Brain microvascular endothelial cell (primary cell): ENCODE measurements at regions not wholly inside any gene's neighbourhood (a gene's known extent, or its start where the extent isn't known, plus 50 kb on each side); places are given as distances from the start of the nearest gene placed in this dataset.

Experiments used
- DNase-seq: peaks from one replicate; pipeline ENCODE4 v3.0.0-alpha.2; 2020
- H3K27ac ChIP-seq: fragments of 250-450 bp; sonication (Bioruptor Pico); 2 replicates; pipeline ENCODE4 v1.5.1; 2020; ENCODE audit warnings: mild to moderate bottlenecking, moderate library complexity
- H3K27me3 ChIP-seq: fragments of 250-450 bp; sonication (Bioruptor Pico); replicated peaks from 2 replicates; pipeline ENCODE4 v1.5.1; 2020; ENCODE audit warnings: mild to moderate bottlenecking
- H3K36me3 ChIP-seq: fragments of 250-450 bp; sonication (Bioruptor Pico); replicated peaks from 2 replicates; pipeline ENCODE4 v1.5.1; 2020; ENCODE audit warnings: mild to moderate bottlenecking
- H3K4me3 ChIP-seq: 2 replicates; pipeline ENCODE4 v1.5.1; 2011; ENCODE audit warnings: low read depth, mild to moderate bottlenecking, control low read depth, low read length, moderate library complexity
- in situ Hi-C: cut with HindIII; loops from 2 replicates; pipeline ENCODE4 v1.10.0; 2017; ENCODE audit warnings: low sequenced_read_pairs, low pct_ligation_motif_present
- TF ChIP-seq, protein P1 (sequence below): IDR thresholded peaks from 2 replicates; pipeline ENCODE4 v1.5.1; 2011; ENCODE audit warnings: low read depth, mild to moderate bottlenecking, moderate library complexity, low read length, control low read depth, inconsistent platforms; ENCODE audit errors: missing control alignments

DNA sequence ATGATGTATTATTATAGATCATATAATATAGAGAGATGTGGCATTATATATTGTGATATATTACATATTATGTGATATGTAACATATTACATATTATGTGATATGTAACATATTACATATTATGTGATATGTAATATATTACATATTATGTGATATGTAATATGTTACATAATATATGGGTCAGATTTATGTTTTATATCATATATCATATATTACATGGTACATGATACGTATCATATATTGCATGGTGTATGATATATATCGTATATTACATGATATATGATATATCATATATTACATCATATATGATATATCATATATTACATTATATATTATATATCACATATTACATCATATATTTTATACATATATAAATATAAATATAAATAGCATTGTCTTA is 164.1 kb upstream of the NEBL start:
- H3K27me3 ChIP-seq: peaks cover 5% of the 10 kb centered on the region
- in situ Hi-C loops: no loop called here
- no peak overlapping the region for H3K27ac ChIP-seq

DNA sequence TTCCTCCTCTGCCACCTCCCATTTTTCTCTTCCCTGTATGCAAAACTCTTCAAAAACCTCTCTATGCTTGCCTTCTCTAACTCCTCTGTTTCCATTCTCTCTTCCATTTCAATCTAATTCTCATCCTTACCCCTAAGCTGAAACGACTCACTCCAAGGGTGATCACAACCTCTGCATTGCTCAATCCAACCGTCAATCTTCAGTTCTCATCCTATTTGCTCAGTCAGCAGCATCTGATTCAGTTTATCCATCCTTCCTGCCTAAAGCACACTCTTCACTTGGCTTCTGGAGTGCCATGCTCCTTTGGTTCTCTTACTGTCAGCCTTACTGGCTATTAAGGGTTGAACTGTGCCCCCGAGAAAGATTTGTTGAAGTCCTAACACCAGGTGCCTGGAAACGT is 163.5 kb upstream of the NEBL start:
- H3K36me3 ChIP-seq: no peaks in the 10 kb centered on the region
- H3K4me3 ChIP-seq: no peak overlapping the region
- TF ChIP-seq, protein P1, sequence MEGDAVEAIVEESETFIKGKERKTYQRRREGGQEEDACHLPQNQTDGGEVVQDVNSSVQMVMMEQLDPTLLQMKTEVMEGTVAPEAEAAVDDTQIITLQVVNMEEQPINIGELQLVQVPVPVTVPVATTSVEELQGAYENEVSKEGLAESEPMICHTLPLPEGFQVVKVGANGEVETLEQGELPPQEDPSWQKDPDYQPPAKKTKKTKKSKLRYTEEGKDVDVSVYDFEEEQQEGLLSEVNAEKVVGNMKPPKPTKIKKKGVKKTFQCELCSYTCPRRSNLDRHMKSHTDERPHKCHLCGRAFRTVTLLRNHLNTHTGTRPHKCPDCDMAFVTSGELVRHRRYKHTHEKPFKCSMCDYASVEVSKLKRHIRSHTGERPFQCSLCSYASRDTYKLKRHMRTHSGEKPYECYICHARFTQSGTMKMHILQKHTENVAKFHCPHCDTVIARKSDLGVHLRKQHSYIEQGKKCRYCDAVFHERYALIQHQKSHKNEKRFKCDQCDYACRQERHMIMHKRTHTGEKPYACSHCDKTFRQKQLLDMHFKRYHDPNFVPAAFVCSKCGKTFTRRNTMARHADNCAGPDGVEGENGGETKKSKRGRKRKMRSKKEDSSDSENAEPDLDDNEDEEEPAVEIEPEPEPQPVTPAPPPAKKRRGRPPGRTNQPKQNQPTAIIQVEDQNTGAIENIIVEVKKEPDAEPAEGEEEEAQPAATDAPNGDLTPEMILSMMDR: no peak
- no peak overlapping the region for H3K27ac ChIP-seq
- peaks cover 2% of the 10 kb centered on the region for H3K27me3 ChIP-seq
- DNase-seq: no peak
- in situ Hi-C loops: no loop called here

More for the DNA sequence above, 164.1 kb upstream of the NEBL start:
- no peaks in the 10 kb centered on the region for H3K36me3 ChIP-seq
- TF ChIP-seq, protein P1: no peak
- DNase-seq: no peak
- no peak overlapping the region for H3K4me3 ChIP-seq

DNA sequence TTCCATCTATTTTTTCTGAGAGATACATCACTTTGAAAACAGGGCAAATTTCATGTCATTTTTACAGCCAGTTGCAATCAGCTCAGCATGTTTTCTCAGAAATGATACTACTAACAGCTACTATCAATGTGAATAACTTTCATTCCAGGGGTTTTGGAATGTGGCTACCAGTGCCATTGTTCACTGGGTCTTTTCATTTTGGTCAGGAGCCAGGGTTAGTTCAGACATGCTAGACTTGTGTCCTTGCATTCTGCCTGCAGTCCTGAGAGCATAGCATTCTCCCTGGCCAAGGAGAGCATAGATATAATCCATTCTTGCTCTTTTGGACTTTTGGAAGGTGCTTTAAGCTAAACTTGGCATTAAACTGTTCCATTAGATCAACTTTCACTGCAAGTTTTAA is 160.9 kb upstream of the NEBL start:
- Histone ChIP-seq H3K36me3 (no peaks in the 10 kb centered on the region), H3K4me3 (no peak overlapping the region), H3K27ac (no peak overlapping the region), H3K27me3 (no peaks in the 10 kb centered on the region)
- peak; percentile 42 for DNase-seq
- in situ Hi-C loops: no loop called here
- TF ChIP-seq, protein P1: no peak

DNA sequence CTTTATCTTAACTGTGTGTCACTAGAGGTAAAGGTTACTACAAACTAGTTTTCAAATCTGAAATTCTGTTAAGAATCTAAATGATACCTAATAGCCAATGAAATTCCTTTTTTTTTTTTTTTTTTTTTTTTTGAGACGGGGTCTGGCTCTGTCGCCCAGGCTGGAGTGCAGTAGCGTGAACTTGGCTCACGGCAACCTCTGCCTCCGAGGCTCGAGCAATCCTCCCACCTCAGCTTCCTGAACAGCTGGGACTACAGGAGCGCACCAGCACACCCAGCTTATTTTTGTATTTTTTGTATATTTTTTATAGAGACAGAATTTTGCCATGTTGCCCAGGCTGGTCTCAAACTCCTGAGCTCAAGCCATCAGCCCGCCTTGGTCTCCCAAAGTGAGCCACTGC is 160.3 kb upstream of the NEBL start:
- TF ChIP-seq, protein P1: no peak
- no peaks in the 10 kb centered on the region for H3K36me3 ChIP-seq

DNA sequence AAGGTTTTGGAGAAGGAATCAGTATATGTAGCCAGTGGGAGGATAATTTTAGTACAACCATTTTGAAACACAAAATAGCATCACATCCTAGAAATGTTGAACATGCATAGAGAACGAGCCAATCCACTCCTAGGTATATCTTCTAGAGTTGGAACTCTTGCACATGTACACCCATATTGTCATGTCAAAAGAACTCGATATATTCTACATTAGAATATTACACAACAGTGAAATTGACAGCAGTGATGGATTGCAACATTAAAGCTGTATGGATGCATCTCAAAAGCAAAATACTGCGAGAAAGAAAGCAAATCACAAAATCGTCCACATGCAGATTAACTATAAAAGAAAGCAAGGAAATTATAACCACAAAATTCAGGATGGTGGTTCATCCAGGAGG is 159.3 kb upstream of the NEBL start:
- Histone ChIP-seq H3K36me3 (no peaks in the 10 kb centered on the region), H3K27ac (no peak overlapping the region), H3K4me3 (no peak overlapping the region), H3K27me3 (no peaks in the 10 kb centered on the region)
- TF ChIP-seq, protein P1: no peak
- in situ Hi-C loops: no loop called here
- DNase-seq: no peak

More for the DNA sequence above, 160.3 kb upstream of the NEBL start:
- Histone ChIP-seq H3K27me3 (no peaks in the 10 kb centered on the region), H3K27ac (no peak overlapping the region), H3K4me3 (no peak overlapping the region)
- DNase-seq: no peak
- in situ Hi-C loops: no loop called here

DNA sequence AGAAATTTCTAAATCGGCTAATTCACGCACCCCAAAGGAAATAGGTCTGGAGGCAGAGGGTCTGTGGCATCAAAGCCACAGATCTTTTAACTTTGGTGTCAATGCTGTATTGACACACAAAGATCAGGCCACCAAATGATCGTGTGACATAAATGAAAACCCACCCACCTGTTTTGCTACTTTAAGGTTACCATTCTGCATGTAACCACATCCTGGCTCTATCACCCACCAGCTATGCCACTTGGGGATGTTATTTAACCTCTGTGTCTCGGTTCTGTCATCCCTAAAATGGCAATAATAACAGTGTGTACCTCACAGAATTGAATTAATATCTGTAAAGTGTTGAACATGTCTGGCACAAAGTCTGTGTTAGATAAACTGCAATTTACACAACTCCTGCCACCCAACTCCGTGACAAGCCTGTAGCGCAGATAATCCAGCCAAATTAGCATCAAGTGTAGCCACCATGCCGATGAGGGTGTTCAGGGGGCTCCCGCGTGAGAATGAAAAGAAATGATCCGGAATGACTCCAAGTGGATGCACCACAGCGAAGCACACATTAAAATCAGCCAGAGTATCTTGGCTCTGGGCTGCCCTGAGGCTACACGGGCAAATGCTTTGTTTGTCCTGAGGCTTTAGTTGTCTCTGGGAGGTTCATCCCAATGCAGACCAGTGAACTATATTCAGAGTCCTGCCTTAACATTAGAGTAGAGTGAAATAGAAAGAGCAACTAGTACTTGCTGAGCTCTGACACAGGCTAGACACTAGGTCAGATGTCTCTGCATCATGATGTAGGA is 158.4 kb upstream of the NEBL start:
- Histone ChIP-seq H3K4me3 (no peak overlapping the region), H3K27me3 (no peaks in the 10 kb centered on the region), H3K36me3 (no peaks in the 10 kb centered on the region), H3K27ac (no peak overlapping the region)
- in situ Hi-C loops: no loop called here
- TF ChIP-seq, protein P1: no peak
- DNase-seq: no peak
